H9 (cell line): ENCODE measurements at regions not wholly inside any gene's neighbourhood (a gene's known extent, or its start where the extent isn't known, plus 50 kb on each side); places are given as distances from the start of the nearest gene placed in this dataset.

Experiments used
- DNase-seq: peaks from one replicate; pipeline ENCODE4 v3.0.0-alpha.2; 2017
- H2AFZ ChIP-seq: one replicate; pipeline ENCODE4 v1.6.1; 2013; ENCODE audit warnings: mild to moderate bottlenecking, low read length, control low read depth, moderate library complexity
- H2AK5ac ChIP-seq: 2 replicates; pipeline ENCODE4 v1.6.1; 2013; ENCODE audit warnings: low read length, control low read depth, mixed read lengths; ENCODE audit not compliant: insufficient read length
- H2BK120ac ChIP-seq: one replicate; pipeline ENCODE4 v1.6.1; 2013; ENCODE audit warnings: low read depth, mild to moderate bottlenecking, low read length, control low read depth, inconsistent platforms; ENCODE audit not compliant: poor library complexity, severe bottlenecking
- H2BK12ac ChIP-seq: 2 replicates; pipeline ENCODE4 v1.6.1; 2013; ENCODE audit warnings: low read length, control low read depth, mixed read lengths, low read depth; ENCODE audit not compliant: insufficient read length
- H2BK15ac ChIP-seq: 2 replicates; pipeline ENCODE4 v1.6.1; 2013; ENCODE audit warnings: low read depth, low read length, control low read depth
- H2BK20ac ChIP-seq: one replicate; pipeline ENCODE4 v1.6.1; 2013; ENCODE audit warnings: low read depth, mild to moderate bottlenecking, low read length, control low read depth, inconsistent platforms; ENCODE audit not compliant: poor library complexity, severe bottlenecking
- H2BK5ac ChIP-seq: 2 replicates; pipeline ENCODE4 v1.6.1; 2013; ENCODE audit warnings: low read length, control low read depth, mixed read lengths; ENCODE audit not compliant: insufficient read length
- H3K14ac ChIP-seq: 2 replicates; pipeline ENCODE4 v1.6.1; 2013; ENCODE audit warnings: low read length, control low read depth; ENCODE audit not compliant: insufficient read depth
- H3K18ac ChIP-seq: 2 replicates; pipeline ENCODE4 v1.6.1; 2013; ENCODE audit warnings: low read depth, mild to moderate bottlenecking, mixed read lengths, low read length, control low read depth; ENCODE audit not compliant: insufficient read length
- H3K23ac ChIP-seq: 2 replicates; pipeline ENCODE4 v1.6.1; 2013; ENCODE audit warnings: low read length, control low read depth, mixed read lengths, low read depth; ENCODE audit not compliant: insufficient read length
- H3K23me2 ChIP-seq: 2 replicates; pipeline ENCODE4 v1.6.1; 2013; ENCODE audit warnings: low read depth, mild to moderate bottlenecking, mixed read lengths, low read length, control low read depth; ENCODE audit not compliant: insufficient read length, poor library complexity, severe bottlenecking
- H3K27ac ChIP-seq: 2 replicates; pipeline ENCODE4 v1.5.1; 2013; ENCODE audit warnings: low read length, control low read depth, mixed read lengths, low read depth; ENCODE audit not compliant: insufficient read length
- H3K27me3 ChIP-seq: 2 replicates; pipeline ENCODE4 v1.6.1; 2013; ENCODE audit warnings: low read length, control low read depth, inconsistent platforms; ENCODE audit not compliant: insufficient read depth
- H3K4ac ChIP-seq: 2 replicates; pipeline ENCODE4 v1.6.1; 2013; ENCODE audit warnings: low read depth, mild to moderate bottlenecking, control low read depth, inconsistent platforms, low read length, moderate library complexity
- H3K4me1 ChIP-seq: 2 replicates; pipeline ENCODE4 v1.6.1; 2013; ENCODE audit warnings: low read length, control low read depth, inconsistent platforms; ENCODE audit not compliant: insufficient read depth
- H3K4me2 ChIP-seq: 2 replicates; pipeline ENCODE4 v1.6.1; 2013; ENCODE audit warnings: low read length, control low read depth, mixed read lengths; ENCODE audit not compliant: insufficient read length, insufficient read depth
- H3K56ac ChIP-seq: 2 replicates; pipeline ENCODE4 v1.6.1; 2013; ENCODE audit warnings: low read depth, mild to moderate bottlenecking, mixed read lengths, low read length, control low read depth; ENCODE audit not compliant: insufficient read length
- H3K79me1 ChIP-seq: 2 replicates; pipeline ENCODE4 v1.6.1; 2013; ENCODE audit warnings: low read depth, mild to moderate bottlenecking, moderate library complexity, low read length, control low read depth, inconsistent platforms; ENCODE audit not compliant: insufficient read depth, poor library complexity, severe bottlenecking
- H3K79me2 ChIP-seq: 2 replicates; pipeline ENCODE4 v1.6.1; 2013; ENCODE audit warnings: low read length, control low read depth, inconsistent platforms; ENCODE audit not compliant: insufficient read depth
- H3K9ac ChIP-seq: 2 replicates; pipeline ENCODE4 v1.6.1; 2013; ENCODE audit warnings: low read length, control low read depth, mixed read lengths; ENCODE audit not compliant: insufficient read length; ENCODE audit errors: extremely low read depth
- H3K9me3 ChIP-seq: one replicate; pipeline ENCODE4 v1.6.1; 2013; ENCODE audit warnings: low read depth, low read length, inconsistent platforms; ENCODE audit not compliant: control insufficient read depth
- H3T11ph ChIP-seq: one replicate; pipeline ENCODE4 v1.6.1; 2013; ENCODE audit warnings: mild to moderate bottlenecking, low read length, control low read depth, inconsistent platforms
- H4K20me1 ChIP-seq: one replicate; pipeline ENCODE4 v1.6.1; 2013; ENCODE audit not compliant: control insufficient read depth, insufficient read length, insufficient read depth
- H4K5ac ChIP-seq: 2 replicates; pipeline ENCODE4 v1.6.1; 2013; ENCODE audit warnings: low read depth, mild to moderate bottlenecking, mixed read lengths, low read length, control low read depth; ENCODE audit not compliant: insufficient read length
- H4K8ac ChIP-seq: replicated peaks from 2 replicates; pipeline ENCODE4 v1.6.1; 2013; ENCODE audit warnings: low read length, control low read depth, mixed read lengths, low read depth; ENCODE audit not compliant: insufficient read length
- H4K91ac ChIP-seq: 2 replicates; pipeline ENCODE4 v1.6.1; 2013; ENCODE audit warnings: low read depth, mild to moderate bottlenecking, moderate library complexity, mixed read lengths, low read length, control low read depth; ENCODE audit not compliant: insufficient read length
- H3K27ac Mint-ChIP-seq, 3 experiments: 2 replicates in 2 of 3; 3 replicates in 1 of 3; pipeline ENCODE4 v1.8.0; 2020 to 2021; ENCODE audit warnings: mixed read lengths in 3 of 3, mild to moderate bottlenecking in 1 of 3, moderate library complexity in 1 of 3
- H3K27me3 Mint-ChIP-seq: 2 replicates; pipeline ENCODE4 v1.8.0; 2021; ENCODE audit warnings: low read depth, mild to moderate bottlenecking, moderate library complexity, mixed read lengths
- H3K36me3 Mint-ChIP-seq, 3 experiments: 2 replicates in 2 of 3; 3 replicates in 1 of 3; pipeline ENCODE4 v1.8.0; 2020 to 2021; ENCODE audit warnings: low read depth in 3 of 3, mixed read lengths in 3 of 3; ENCODE audit not compliant: insufficient read depth in 1 of 3
- H3K4me1 Mint-ChIP-seq, 2 experiments: 2 replicates each; pipeline ENCODE4 v1.8.0; 2020; ENCODE audit warnings: mixed read lengths in 2 of 2
- H3K4me3 Mint-ChIP-seq, 2 experiments: 2 replicates in 1 of 2; 3 replicates in 1 of 2; pipeline ENCODE4 v1.8.0; 2020 to 2021; ENCODE audit warnings: mild to moderate bottlenecking in 2 of 2, mixed read lengths in 2 of 2, moderate library complexity in 1 of 2
- H3K9me3 Mint-ChIP-seq, 2 experiments: 2 replicates in 1 of 2; 3 replicates in 1 of 2; pipeline ENCODE4 v1.8.0; 2020; ENCODE audit warnings: mild to moderate bottlenecking in 2 of 2, mixed read lengths in 2 of 2, moderate library complexity in 1 of 2
- CTCF ChIP-seq: fragments of 200-600 bp; sonication (generic); conservative IDR thresholded peaks from 3 replicates; pipeline ENCODE4 v1.8.0; 2021; ENCODE audit warnings: antibody characterized with exemption, mild to moderate bottlenecking
- WGBS: extraction: QIAGEN DNeasy Blood & Tissue Kit; methylation state at CpG from one replicate; pipeline ENCODE4 v1.1.7; 2013; ENCODE audit warnings: missing lambda C conversion rate, low lambda C conversion rate, mixed read lengths; ENCODE audit not compliant: insufficient read length; ENCODE audit errors: extremely low coverage; 5-methylcytosine and 5-hydroxymethylcytosine counted together

DNA sequence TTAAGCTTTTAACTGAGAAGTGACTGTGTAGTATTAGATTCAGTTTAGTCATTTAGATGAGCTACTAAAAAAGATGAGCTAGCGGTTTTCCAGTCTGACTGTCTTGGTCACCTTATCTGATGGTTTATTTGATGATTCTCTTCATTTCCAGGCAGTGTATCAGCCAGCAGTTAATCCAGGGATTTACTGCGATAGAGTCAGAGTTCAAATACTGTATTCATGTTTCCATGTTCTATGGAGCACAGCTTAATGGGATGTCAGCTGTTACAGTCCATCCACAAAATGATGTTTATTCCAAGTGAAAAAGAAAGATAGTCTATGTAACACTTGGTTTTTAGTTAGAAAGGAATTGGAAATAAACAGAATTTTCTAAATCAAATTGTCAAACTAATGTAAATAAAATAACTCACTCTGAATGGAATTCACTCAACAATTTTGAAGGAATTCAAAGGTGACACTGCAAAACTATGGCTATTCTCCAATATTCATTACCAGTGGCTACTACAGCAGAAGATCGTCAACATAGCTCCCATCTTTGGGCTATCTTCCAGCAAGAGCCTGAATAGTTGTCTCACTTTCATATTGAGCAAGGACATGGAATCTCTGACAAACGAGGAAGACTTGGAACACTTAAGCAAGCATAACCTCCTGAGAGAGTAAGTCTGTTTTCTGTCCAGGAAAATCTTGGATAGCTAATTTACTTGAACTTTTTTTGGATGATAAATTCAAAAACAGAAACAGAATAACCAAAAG lies 54.6 kb upstream of the DPT start:
- no peak overlapping the region for H3K14ac ChIP-seq
- no peak overlapping the region for H3K56ac ChIP-seq
- H4K8ac ChIP-seq = no peak overlapping the region
- H3K27me3 ChIP-seq = no peaks in the 10 kb centered on the region
- no peak overlapping the region for H2AK5ac ChIP-seq
- H4K5ac ChIP-seq = no peak overlapping the region
- no peak overlapping the region for H3K27ac Mint-ChIP-seq
- TF ChIP-seq CTCF = no peak
- no peaks in the 10 kb centered on the region for H3K9me3 Mint-ChIP-seq
- no peak overlapping the region for H2BK20ac ChIP-seq
- no peak overlapping the region for H3K23ac ChIP-seq
- no peaks in the 10 kb centered on the region for H3K23me2 ChIP-seq
- no peak overlapping the region for H4K91ac ChIP-seq
- H4K20me1 ChIP-seq = no peaks in the 10 kb centered on the region
- H3K79me1 ChIP-seq = no peaks in the 10 kb centered on the region
- H3K27me3 Mint-ChIP-seq = no peaks in the 10 kb centered on the region; the same call in 1 of the 2 replicates
- H2AFZ ChIP-seq = no peak overlapping the region
- no peak overlapping the region for H3K4ac ChIP-seq
- H3K4me3 Mint-ChIP-seq = no peak overlapping the region
- H2BK12ac ChIP-seq = no peak overlapping the region
- H2BK120ac ChIP-seq = no peak overlapping the region
- no peak overlapping the region for H3K27ac ChIP-seq
- WGBS = no CpG with 5 or more reads among the region's 4 CpGs
- no peak for DNase-seq
- H3K9me3 ChIP-seq = no peaks in the 10 kb centered on the region
- H3K18ac ChIP-seq = no peak overlapping the region
- peaks cover 0 to 2% of the 10 kb centered on the region in 2 experiments; a peak in 1 of 4 replicates for H3K4me1 Mint-ChIP-seq
- H3K4me2 ChIP-seq = no peak overlapping the region
- no peak overlapping the region for H3K9ac ChIP-seq
- no peak overlapping the region for H2BK5ac ChIP-seq
- no peaks in the 10 kb centered on the region for H3K36me3 Mint-ChIP-seq
- H3K79me2 ChIP-seq = no peaks in the 10 kb centered on the region
- H3K4me1 ChIP-seq = no peaks in the 10 kb centered on the region
- H3T11ph ChIP-seq = no peak overlapping the region
- H2BK15ac ChIP-seq = no peak overlapping the region
